SU-DHL-6 (cell line): ENCODE measurements at regions not wholly inside any gene's neighbourhood (a gene's known extent, or its start where the extent isn't known, plus 50 kb on each side); places are given as distances from the start of the nearest gene placed in this dataset.
"Not testable (repeated sequence)": the region's sequence is repeated elsewhere in the genome, so short reads cannot be mapped to it uniquely, and the experiment has no call there.

ENCODE experiments used
- H2AFZ ChIP-seq: fragments of 200-600 bp; sonication (generic); 2 replicates; pipeline ENCODE4 v1.6.1; 2014; ENCODE audit warnings: low read depth, mild to moderate bottlenecking, moderate library complexity, mixed read lengths, antibody characterized with exemption, low read length; ENCODE audit not compliant: severe bottlenecking
- H3F3A ChIP-seq: fragments of 200-600 bp; shearing (Covaris generic); 2 replicates; pipeline ENCODE4 v1.6.0; 2016; ENCODE audit warnings: antibody characterized with exemption, mild to moderate bottlenecking; ENCODE audit not compliant: insufficient read depth
- H3K27ac ChIP-seq: fragments of 200-600 bp; sonication (generic); 2 replicates; pipeline ENCODE4 v1.5.1; 2016; ENCODE audit warnings: low read depth, mild to moderate bottlenecking, low read length, moderate library complexity, mixed read lengths
- H3K27me3 ChIP-seq: fragments of 200-600 bp; sonication (generic), shearing (Covaris generic); 2 replicates; pipeline ENCODE4 v1.6.0; 2014; ENCODE audit warnings: mild to moderate bottlenecking, low read length
- H3K36me3 ChIP-seq: fragments of 200-600 bp; sonication (generic); 2 replicates; pipeline ENCODE4 v1.6.1; 2014; ENCODE audit warnings: mild to moderate bottlenecking, low read length, mixed read lengths
- H3K4me2 ChIP-seq: fragments of 300-600, 200-600 bp; shearing (Covaris generic), sonication (generic); 2 replicates; pipeline ENCODE4 v1.6.0; 2014; ENCODE audit warnings: low read length, low read depth, mild to moderate bottlenecking; ENCODE audit not compliant: poor library complexity, severe bottlenecking
- H3K4me3 ChIP-seq: fragments of 200-600 bp; sonication (generic); 2 replicates; pipeline ENCODE4 v1.5.1; 2014; ENCODE audit warnings: antibody characterized with exemption, low read length, mild to moderate bottlenecking, mixed read lengths; ENCODE audit not compliant: insufficient read depth, poor library complexity, severe bottlenecking
- H3K79me2 ChIP-seq: fragments of 200-600 bp; sonication (generic); 2 replicates; pipeline ENCODE4 v1.6.1; 2014; ENCODE audit warnings: mild to moderate bottlenecking, low read length, moderate library complexity; ENCODE audit not compliant: insufficient read depth
- H3K9ac ChIP-seq: fragments of 200-600 bp; sonication (generic); 2 replicates; pipeline ENCODE4 v1.7.0; 2014; ENCODE audit warnings: mild to moderate bottlenecking, low read length
- H3K9me2 ChIP-seq: fragments of 200-600 bp; sonication (generic); replicated peaks from 2 replicates; pipeline ENCODE4 v1.6.1; 2014; ENCODE audit warnings: low read length; ENCODE audit not compliant: insufficient read depth
- H3K9me3 ChIP-seq: fragments of 200-600 bp; sonication (generic); 2 replicates; pipeline ENCODE4 v1.6.1; 2014; ENCODE audit warnings: low read length, mixed read lengths; ENCODE audit not compliant: insufficient read depth
- H4K20me1 ChIP-seq: fragments of 200-600 bp; sonication (generic); 2 replicates; pipeline ENCODE4 v1.6.1; 2014; ENCODE audit warnings: low read depth, mild to moderate bottlenecking, antibody characterized with exemption, low read length, moderate library complexity, mixed read lengths
- CTCF ChIP-seq: fragments of 200-600 bp; sonication (generic); IDR thresholded peaks from one replicate; pipeline ENCODE4 v1.5.1; 2017; ENCODE audit warnings: antibody characterized with exemption, mild to moderate bottlenecking, low read length, moderate library complexity; ENCODE audit not compliant: insufficient read depth, poor library complexity, severe bottlenecking
- EZH2phosphoT487 ChIP-seq: fragments of 200-600 bp; sonication (generic), shearing (Covaris generic); conservative IDR thresholded peaks from 2 replicates; pipeline ENCODE4 v1.6.1; 2018; ENCODE audit warnings: mild to moderate bottlenecking, antibody characterized with exemption, low read length, moderate library complexity, mixed read lengths

DNA sequence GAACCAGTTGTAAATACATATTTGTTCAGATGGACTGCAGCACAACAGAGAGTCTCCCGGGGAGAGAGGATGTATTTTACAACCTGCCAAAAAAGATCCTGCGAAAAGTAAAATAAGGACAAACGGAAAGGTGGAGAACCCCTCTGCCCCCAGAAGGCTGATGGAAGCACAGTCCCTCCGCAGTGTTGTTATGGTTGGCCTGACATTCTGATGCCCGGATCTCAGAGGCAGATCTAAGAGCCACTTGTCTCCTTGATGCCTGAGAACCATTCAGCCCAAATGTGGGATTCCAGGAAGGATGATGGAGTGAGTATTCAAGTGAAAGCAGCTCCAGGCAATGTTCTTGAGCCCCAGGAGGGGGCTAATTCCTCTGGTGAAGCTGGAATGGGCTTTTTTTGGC, 458.7 kb downstream of the ZNF536 start:
- no peaks in the 10 kb centered on the region for H3K27me3 ChIP-seq
- no peak for TF ChIP-seq EZH2phosphoT487
- no peak for TF ChIP-seq CTCF

GRCh38 chr19:30825505-30825904, 453.3 kb downstream of the ZNF536 start:
- not testable (repeated sequence) for H2AFZ ChIP-seq, H3K9me2 ChIP-seq, H3K79me2 ChIP-seq, H3K36me3 ChIP-seq, H3K4me2 ChIP-seq, H4K20me1 ChIP-seq, H3K9ac ChIP-seq, H3K27ac ChIP-seq, H3K4me3 ChIP-seq, H3K9me3 ChIP-seq, H3F3A ChIP-seq, H3K27me3 ChIP-seq

More for the DNA sequence above, 458.7 kb downstream of the ZNF536 start:
- no peak overlapping the region for H3K27ac ChIP-seq
- H3F3A ChIP-seq = no peaks in the 10 kb centered on the region
- H3K4me3 ChIP-seq = no peak overlapping the region
- H3K79me2 ChIP-seq = no peaks in the 10 kb centered on the region
- H3K9me2 ChIP-seq = no peaks in the 10 kb centered on the region
- no peak overlapping the region for H3K4me2 ChIP-seq
- no peaks in the 10 kb centered on the region for H4K20me1 ChIP-seq
- H3K9ac ChIP-seq = no peak overlapping the region
- no peaks in the 10 kb centered on the region for H3K9me3 ChIP-seq
- H2AFZ ChIP-seq = no peak overlapping the region
- no peaks in the 10 kb centered on the region for H3K36me3 ChIP-seq

GRCh38 chr19:30824809-30825208, 452.6 kb downstream of the ZNF536 start:
- H3K9me3 ChIP-seq = no peaks in the 10 kb centered on the region
- H4K20me1 ChIP-seq = no peaks in the 10 kb centered on the region
- H3K27me3 ChIP-seq = no peaks in the 10 kb centered on the region
- no peaks in the 10 kb centered on the region for H3F3A ChIP-seq
- H3K27ac ChIP-seq = no peak overlapping the region
- no peaks in the 10 kb centered on the region for H3K36me3 ChIP-seq
- no peak overlapping the region for H3K4me2 ChIP-seq
- no peaks in the 10 kb centered on the region for H3K79me2 ChIP-seq
- H3K4me3 ChIP-seq = no peak overlapping the region
- TF ChIP-seq CTCF = no peak
- TF ChIP-seq EZH2phosphoT487 = no peak
- H2AFZ ChIP-seq = no peak overlapping the region
- H3K9ac ChIP-seq = no peak overlapping the region
- H3K9me2 ChIP-seq = 0 out of 2 replicates have a peak, but pooled peaks cover 4% of the 10 kb centered on the region

DNA sequence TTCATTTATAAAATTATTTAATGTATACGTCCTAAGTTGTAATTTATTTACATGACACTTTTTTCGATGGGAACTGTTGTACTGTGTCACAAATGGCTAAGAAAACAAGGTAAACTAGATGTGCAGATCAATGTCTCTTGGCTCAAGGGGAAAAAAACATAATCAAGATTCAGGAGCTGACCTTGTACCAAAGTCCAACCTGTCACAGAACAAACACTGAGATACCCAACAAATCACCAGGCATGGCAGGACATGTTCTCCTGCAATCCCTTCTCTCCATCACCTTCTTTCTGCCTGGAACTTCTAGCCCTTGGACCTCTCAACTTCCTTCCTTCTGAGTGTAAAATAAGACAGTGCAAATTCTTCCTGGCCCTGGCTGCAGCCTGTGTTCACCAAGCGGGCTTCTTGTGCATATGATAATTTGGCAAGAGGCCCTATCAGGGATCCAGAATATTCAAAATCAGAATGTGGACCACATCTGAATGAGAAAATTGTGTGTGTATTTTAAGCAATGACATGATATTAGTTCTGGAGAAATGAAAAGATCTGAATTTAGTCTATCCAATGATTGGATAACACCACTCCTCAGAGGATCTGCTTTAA, 445.9 kb downstream of the ZNF536 start:
- no peak for TF ChIP-seq EZH2phosphoT487
- TF ChIP-seq CTCF = no peak
- Histone ChIP-seq H3K9ac (no peak overlapping the region), H3K27ac (no peak overlapping the region), H3K36me3 (no peaks in the 10 kb centered on the region), H3K4me3 (no peak overlapping the region), H2AFZ (no peak overlapping the region), H3K9me3 (no peaks in the 10 kb centered on the region), H3K79me2 (no peaks in the 10 kb centered on the region), H4K20me1 (no peaks in the 10 kb centered on the region), H3F3A (no peaks in the 10 kb centered on the region), H3K4me2 (no peak overlapping the region), H3K9me2 (no peaks in the 10 kb centered on the region), H3K27me3 (no peaks in the 10 kb centered on the region)
